Gastroesophageal sphincter (tissue), 3 donors: ENCODE measurements at regions not wholly inside any gene's neighbourhood (a gene's known extent, or its start where the extent isn't known, plus 50 kb on each side); places are given as distances from the start of the nearest gene placed in this dataset.

Experiments
- CTCF ChIP-seq, 4 experiments: fragments of 200-600 bp in 2 of 4; fragments of 450-650 bp in 2 of 4; sonication (generic) in 1 of 4; IDR thresholded peaks; one replicate each; pipeline ENCODE4 v1.5.1; 2017 to 2019; ENCODE audit warnings: antibody characterized with exemption in 4 of 4, mild to moderate bottlenecking in 2 of 4, moderate library complexity in 2 of 4
- POLR2A ChIP-seq, 2 donors: fragments of 450-650 bp; IDR thresholded peaks; one replicate each; pipeline ENCODE4 v1.6.1; 2017; ENCODE audit warnings: antibody characterized with exemption in 2 of 2, mild to moderate bottlenecking in 2 of 2, moderate library complexity in 1 of 2
- POLR2AphosphoS5 ChIP-seq: sonication (generic); formaldehyde crosslinking; IDR thresholded peaks from one replicate; pipeline ENCODE4 v1.6.1; 2017; ENCODE audit warnings: antibody characterized with exemption

- TF ChIP-seq CTCF (IDR thresholded peaks at IDR 0.05) (no peak), POLR2A (IDR thresholded peaks at IDR 0.05) (no peak), POLR2AphosphoS5 (no peak)
These were observed 766.0 kb upstream of the POT1 start for GRCh38 chr7:125695626-125696025.
